ENCODE measurements at regions not wholly inside any gene's neighbourhood (a gene's known extent, or its start where the extent isn't known, plus 50 kb on each side); places are given as distances from the start of the nearest gene placed in this dataset.
"Not testable (repeated sequence)": the region's sequence is repeated elsewhere in the genome, so short reads cannot be mapped to it uniquely, and the experiment has no call there.

- not testable (repeated sequence) for DNase-seq (ENCODE audit: low spot score)
Observed at GRCh38 chr4:120200573-120201110, 134.0 kb upstream of the MAD2L1 start.

GRCh38 chr4:120198411-120198810, 131.8 kb upstream of the MAD2L1 start:
- no peak for DNase-seq (ENCODE audit: low spot score)

GRCh38 chr4:120177603-120178002, 111.0 kb upstream of the MAD2L1 start:
- DNase-seq (ENCODE audit: low spot score), result no peak

- no peak for DNase-seq (ENCODE audit: low spot score)
Observed at GRCh38 chr4:120175272-120175671, 108.6 kb upstream of the MAD2L1 start.

GRCh38 chr4:120163895-120164294, 97.2 kb upstream of the MAD2L1 start:
- no peak for DNase-seq (ENCODE audit: low spot score)

GRCh38 chr4:120158841-120159463, 92.3 kb upstream of the MAD2L1 start:
- no peak for DNase-seq (ENCODE audit: low spot score)

- DNase-seq (ENCODE audit: low spot score), result no peak
Observed at GRCh38 chr4:120158046-120158445, 91.4 kb upstream of the MAD2L1 start.

- peak; percentile 55 for DNase-seq (ENCODE audit: low spot score)
Observed at GRCh38 chr4:120156120-120156718, 89.6 kb upstream of the MAD2L1 start.

- DNase-seq (ENCODE audit: low spot score), result no peak
Observed at GRCh38 chr4:120155287-120155686, 88.6 kb upstream of the MAD2L1 start.

GRCh38 chr4:120144634-120145033, 78.0 kb upstream of the MAD2L1 start:
- no peak for DNase-seq (ENCODE audit: low spot score)

- no peak for DNase-seq (ENCODE audit: low spot score)
Observed at GRCh38 chr4:120144041-120144440, 77.4 kb upstream of the MAD2L1 start.

GRCh38 chr4:120139392-120139791, 72.7 kb upstream of the MAD2L1 start:
- no peak for DNase-seq (ENCODE audit: low spot score)

GRCh38 chr4:120132935-120133334, 66.3 kb upstream of the MAD2L1 start:
- no peak for DNase-seq (ENCODE audit: low spot score)

- DNase-seq (ENCODE audit: low spot score), result no peak
Observed at GRCh38 chr4:120130786-120131185, 64.1 kb upstream of the MAD2L1 start.

Measured in kidney capillary endothelial cell (primary cell).